SK-N-SH treated with all-trans-retinoic acid at 6 μM for 48 hours (cell line): ENCODE measurements at regions not wholly inside any gene's neighbourhood (a gene's known extent, or its start where the extent isn't known, plus 50 kb on each side); places are given as distances from the start of the nearest gene placed in this dataset.
A peak's percentile ranks its signal among the peaks of the same experiment; 100 is the strongest.

Experiments
- ATAC-seq: fragments of 200-7000 bp; cut with Tn5 transposase; 3 replicates; pipeline ENCODE4 v1.9.1; 2020; ENCODE audit warnings: mild to moderate bottlenecking, moderate library complexity
- ARNTL ChIP-seq: fragments of 450-650 bp; formaldehyde crosslinking; IDR thresholded peaks from 2 replicates; pipeline ENCODE4 v1.5.0; 2020; ENCODE audit warnings: low read depth, mild to moderate bottlenecking, moderate library complexity, borderline replicate concordance
- CSDC2 ChIP-seq: fragments of 250-450 bp; sonication (Bioruptor Pico); IDR thresholded peaks from 2 replicates; pipeline ENCODE4 v1.5.0; 2020; ENCODE audit warnings: mild to moderate bottlenecking, moderate library complexity
- GLIS3 ChIP-seq: fragments of 250-450 bp; sonication (Bioruptor Pico); IDR thresholded peaks from 2 replicates; pipeline ENCODE4 v1.5.0; 2020; ENCODE audit warnings: mild to moderate bottlenecking, moderate library complexity
- ISL1 ChIP-seq: fragments of 250-450 bp; sonication (Bioruptor Pico); IDR thresholded peaks from 2 replicates; pipeline ENCODE4 v2.1.2; 2022; ENCODE audit warnings: mild to moderate bottlenecking, moderate library complexity
- OSR1 ChIP-seq: fragments of 250-450 bp; sonication (Bioruptor Pico); IDR thresholded peaks from 2 replicates; pipeline ENCODE4 v1.8.0; 2022; ENCODE audit warnings: moderate library complexity, mild to moderate bottlenecking, inconsistent platforms
- PPARA ChIP-seq: fragments of 250-450 bp; sonication (Bioruptor Pico); IDR thresholded peaks from 2 replicates; pipeline ENCODE4 v1.5.0; 2020; ENCODE audit warnings: mild to moderate bottlenecking, borderline replicate concordance
- RARB ChIP-seq: fragments of 250-450 bp; sonication (Bioruptor Pico); IDR thresholded peaks from 2 replicates; pipeline ENCODE4 v1.8.0; 2021; ENCODE audit warnings: mild to moderate bottlenecking, moderate library complexity
- TCF4 ChIP-seq: fragments of 250-450 bp; sonication (Bioruptor Pico); IDR thresholded peaks from 2 replicates; pipeline ENCODE4 v1.8.0; 2021; ENCODE audit warnings: mild to moderate bottlenecking, moderate library complexity, borderline replicate concordance
- TOX ChIP-seq: fragments of 250-450 bp; sonication (Bioruptor Pico); IDR thresholded peaks from 2 replicates; pipeline ENCODE4 v1.8.0; 2021; ENCODE audit warnings: mild to moderate bottlenecking, moderate library complexity, borderline replicate concordance
- ZC3H10 ChIP-seq: fragments of 250-450 bp; sonication (Bioruptor Pico); IDR thresholded peaks from 2 replicates; pipeline ENCODE4 v1.5.1; 2021; ENCODE audit warnings: mild to moderate bottlenecking, moderate library complexity
- ZFP3 ChIP-seq: fragments of 250-450 bp; sonication (Bioruptor Pico); IDR thresholded peaks from 2 replicates; pipeline ENCODE4 v1.5.0; 2020; ENCODE audit warnings: mild to moderate bottlenecking, moderate library complexity
- ZFP30 ChIP-seq: fragments of 450-650 bp; formaldehyde crosslinking; IDR thresholded peaks from 2 replicates; pipeline ENCODE4 v1.5.0; 2022; ENCODE audit warnings: mild to moderate bottlenecking, moderate library complexity
- ZNF565 ChIP-seq: fragments of 450-650 bp; formaldehyde crosslinking; conservative IDR thresholded peaks from 2 replicates; pipeline ENCODE4 v1.5.0; 2020; ENCODE audit warnings: low read depth, mild to moderate bottlenecking, moderate library complexity
- TF ChIP-seq, protein P1 (sequence below): fragments of 250-450 bp; sonication (Bioruptor Pico); IDR thresholded peaks from 2 replicates; pipeline ENCODE4 v1.8.0; 2021; ENCODE audit warnings: low read depth, mild to moderate bottlenecking, moderate library complexity, borderline replicate concordance
- TF ChIP-seq, protein P2 (sequence below): fragments of 250-450 bp; sonication (Bioruptor Pico); IDR thresholded peaks from 2 replicates; pipeline ENCODE4 v1.5.1; 2021; ENCODE audit warnings: mild to moderate bottlenecking, moderate library complexity
- TF ChIP-seq, protein P3 (sequence below): fragments of 250-450 bp; sonication (Bioruptor Pico); IDR thresholded peaks from 2 replicates; pipeline ENCODE4 v1.5.0; 2020; ENCODE audit warnings: mild to moderate bottlenecking, moderate library complexity

DNA sequence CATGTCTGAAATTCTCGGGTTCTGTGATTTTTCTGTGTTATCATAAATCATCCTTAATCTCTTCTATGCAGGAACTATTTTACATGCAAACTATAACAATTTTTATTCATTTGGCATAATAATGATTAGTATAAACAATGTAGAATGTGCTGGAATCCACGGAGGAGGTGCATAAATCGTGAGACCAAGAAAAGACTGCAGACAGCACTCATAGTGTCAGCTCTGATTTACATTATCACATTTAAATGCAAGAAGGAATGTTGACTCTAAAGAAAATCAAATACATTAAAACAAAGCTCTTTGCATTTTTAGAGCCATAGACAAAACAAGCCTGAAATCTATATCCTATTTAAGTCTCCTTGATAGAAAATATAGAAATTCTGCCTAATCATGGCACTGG is 501.7 kb upstream of the STXBP6 start:
- TF ChIP-seq TOX (CRISPR knock-in tag) = no peak
- TF ChIP-seq, protein P1, sequence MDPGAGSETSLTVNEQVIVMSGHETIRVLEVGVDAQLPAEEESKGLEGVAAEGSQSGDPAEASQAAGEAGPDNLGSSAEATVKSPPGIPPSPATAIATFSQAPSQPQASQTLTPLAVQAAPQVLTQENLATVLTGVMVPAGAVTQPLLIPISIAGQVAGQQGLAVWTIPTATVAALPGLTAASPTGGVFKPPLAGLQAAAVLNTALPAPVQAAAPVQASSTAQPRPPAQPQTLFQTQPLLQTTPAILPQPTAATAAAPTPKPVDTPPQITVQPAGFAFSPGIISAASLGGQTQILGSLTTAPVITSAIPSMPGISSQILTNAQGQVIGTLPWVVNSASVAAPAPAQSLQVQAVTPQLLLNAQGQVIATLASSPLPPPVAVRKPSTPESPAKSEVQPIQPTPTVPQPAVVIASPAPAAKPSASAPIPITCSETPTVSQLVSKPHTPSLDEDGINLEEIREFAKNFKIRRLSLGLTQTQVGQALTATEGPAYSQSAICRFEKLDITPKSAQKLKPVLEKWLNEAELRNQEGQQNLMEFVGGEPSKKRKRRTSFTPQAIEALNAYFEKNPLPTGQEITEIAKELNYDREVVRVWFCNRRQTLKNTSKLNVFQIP (CRISPR knock-in tag) = no peak
- TF ChIP-seq ZC3H10 (CRISPR knock-in tag) = no peak
- TF ChIP-seq ARNTL (CRISPR knock-in tag) = no peak
- TF ChIP-seq ZNF565 (CRISPR knock-in tag) = no peak
- TF ChIP-seq, protein P2, sequence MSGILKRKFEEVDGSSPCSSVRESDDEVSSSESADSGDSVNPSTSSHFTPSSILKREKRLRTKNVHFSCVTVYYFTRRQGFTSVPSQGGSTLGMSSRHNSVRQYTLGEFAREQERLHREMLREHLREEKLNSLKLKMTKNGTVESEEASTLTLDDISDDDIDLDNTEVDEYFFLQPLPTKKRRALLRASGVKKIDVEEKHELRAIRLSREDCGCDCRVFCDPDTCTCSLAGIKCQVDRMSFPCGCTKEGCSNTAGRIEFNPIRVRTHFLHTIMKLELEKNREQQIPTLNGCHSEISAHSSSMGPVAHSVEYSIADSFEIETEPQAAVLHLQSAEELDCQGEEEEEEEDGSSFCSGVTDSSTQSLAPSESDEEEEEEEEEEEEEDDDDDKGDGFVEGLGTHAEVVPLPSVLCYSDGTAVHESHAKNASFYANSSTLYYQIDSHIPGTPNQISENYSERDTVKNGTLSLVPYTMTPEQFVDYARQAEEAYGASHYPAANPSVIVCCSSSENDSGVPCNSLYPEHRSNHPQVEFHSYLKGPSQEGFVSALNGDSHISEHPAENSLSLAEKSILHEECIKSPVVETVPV (CRISPR knock-in tag) = no peak
- ATAC-seq = no peak

DNA sequence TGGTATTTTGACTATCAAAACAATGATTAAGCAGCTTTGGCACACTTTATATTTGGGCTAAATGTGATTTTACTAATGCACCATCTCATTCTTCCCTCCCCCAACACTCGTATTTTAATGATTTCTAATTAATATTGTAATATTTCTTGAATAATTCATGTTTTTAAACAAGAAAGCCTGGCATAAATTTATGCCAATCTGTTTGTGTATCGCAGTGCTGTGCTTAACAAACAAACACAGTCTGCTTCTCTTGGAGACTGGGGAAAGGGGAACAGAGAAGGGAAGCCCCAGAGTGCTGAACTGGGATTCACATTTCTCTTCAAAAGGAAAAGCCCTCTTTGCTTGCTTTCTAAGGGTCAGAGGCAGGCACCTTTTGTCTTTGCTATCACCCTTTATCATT is 496.9 kb upstream of the STXBP6 start:
- TF ChIP-seq ZFP3 = no peak
- TF ChIP-seq, protein P2 (CRISPR knock-in tag) = no peak
- TF ChIP-seq ZFP30 = no peak
- TF ChIP-seq CSDC2 (CRISPR knock-in tag) = no peak
- no peak for TF ChIP-seq RARB
- no peak for ATAC-seq

- TF ChIP-seq TCF4 (no peak), PPARA (CRISPR knock-in tag) (no peak), ARNTL (CRISPR knock-in tag) (no peak), ZNF565 (CRISPR knock-in tag) (no peak), ZC3H10 (CRISPR knock-in tag) (no peak), OSR1 (CRISPR knock-in tag) (no peak), ISL1 (CRISPR knock-in tag) (no peak)
- ATAC-seq = peak; percentile 55; the same call in 2 of the 3 replicates
These were observed 488.0 kb upstream of the STXBP6 start for GRCh38 chr14:25537846-25538455.

DNA sequence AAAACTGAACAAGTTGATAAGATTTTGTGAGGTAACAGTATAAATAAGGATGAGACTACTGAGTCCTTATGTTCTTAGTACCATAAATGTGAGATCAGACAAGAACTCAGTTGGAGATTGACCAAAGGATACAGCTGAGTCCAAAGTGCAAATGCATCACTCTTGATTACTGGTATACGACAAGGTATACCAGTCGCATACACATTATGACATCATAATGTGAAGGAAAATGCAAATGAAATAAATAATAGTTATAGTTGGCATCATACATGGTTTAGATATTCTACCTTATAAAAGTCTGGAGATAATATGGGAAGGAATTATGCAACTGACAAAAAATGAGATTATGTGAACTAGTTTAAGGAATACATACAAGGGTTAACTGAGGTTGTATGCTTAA is 476.3 kb upstream of the STXBP6 start:
- TF ChIP-seq ZFP3 = no peak
- TF ChIP-seq, protein P1 (CRISPR knock-in tag) = no peak
- no peak for TF ChIP-seq ARNTL (CRISPR knock-in tag)
- ATAC-seq = no peak

GRCh38 chr14:25522926-25523325 is 473.0 kb upstream of the STXBP6 start:
- TF ChIP-seq GLIS3 (CRISPR knock-in tag) = no peak
- TF ChIP-seq, protein P1 (CRISPR knock-in tag) = no peak
- TF ChIP-seq ZNF565 (CRISPR knock-in tag) = no peak
- no peak for ATAC-seq

DNA sequence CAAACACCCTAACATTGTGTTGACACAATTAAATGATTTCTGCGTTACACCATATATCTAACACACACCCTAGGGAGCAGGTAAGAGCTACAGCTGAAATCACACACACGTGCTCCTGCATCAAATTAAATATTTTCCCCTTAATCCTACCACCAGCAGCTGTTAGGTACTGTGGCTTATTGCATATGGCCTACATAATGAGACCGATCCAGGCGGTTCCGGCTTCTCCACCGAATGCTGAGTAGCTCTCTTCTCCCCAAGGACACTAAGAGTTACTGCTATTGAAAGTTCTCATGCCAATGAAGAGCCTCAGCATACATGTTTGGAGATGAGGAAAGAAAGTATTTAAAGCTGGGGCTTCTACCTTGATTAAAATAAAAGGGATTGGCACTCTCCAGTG is 472.2 kb upstream of the STXBP6 start:
- ATAC-seq = no peak
- TF ChIP-seq ZNF565 (CRISPR knock-in tag) = no peak
- TF ChIP-seq, protein P2 (CRISPR knock-in tag) = no peak
- TF ChIP-seq, protein P3, sequence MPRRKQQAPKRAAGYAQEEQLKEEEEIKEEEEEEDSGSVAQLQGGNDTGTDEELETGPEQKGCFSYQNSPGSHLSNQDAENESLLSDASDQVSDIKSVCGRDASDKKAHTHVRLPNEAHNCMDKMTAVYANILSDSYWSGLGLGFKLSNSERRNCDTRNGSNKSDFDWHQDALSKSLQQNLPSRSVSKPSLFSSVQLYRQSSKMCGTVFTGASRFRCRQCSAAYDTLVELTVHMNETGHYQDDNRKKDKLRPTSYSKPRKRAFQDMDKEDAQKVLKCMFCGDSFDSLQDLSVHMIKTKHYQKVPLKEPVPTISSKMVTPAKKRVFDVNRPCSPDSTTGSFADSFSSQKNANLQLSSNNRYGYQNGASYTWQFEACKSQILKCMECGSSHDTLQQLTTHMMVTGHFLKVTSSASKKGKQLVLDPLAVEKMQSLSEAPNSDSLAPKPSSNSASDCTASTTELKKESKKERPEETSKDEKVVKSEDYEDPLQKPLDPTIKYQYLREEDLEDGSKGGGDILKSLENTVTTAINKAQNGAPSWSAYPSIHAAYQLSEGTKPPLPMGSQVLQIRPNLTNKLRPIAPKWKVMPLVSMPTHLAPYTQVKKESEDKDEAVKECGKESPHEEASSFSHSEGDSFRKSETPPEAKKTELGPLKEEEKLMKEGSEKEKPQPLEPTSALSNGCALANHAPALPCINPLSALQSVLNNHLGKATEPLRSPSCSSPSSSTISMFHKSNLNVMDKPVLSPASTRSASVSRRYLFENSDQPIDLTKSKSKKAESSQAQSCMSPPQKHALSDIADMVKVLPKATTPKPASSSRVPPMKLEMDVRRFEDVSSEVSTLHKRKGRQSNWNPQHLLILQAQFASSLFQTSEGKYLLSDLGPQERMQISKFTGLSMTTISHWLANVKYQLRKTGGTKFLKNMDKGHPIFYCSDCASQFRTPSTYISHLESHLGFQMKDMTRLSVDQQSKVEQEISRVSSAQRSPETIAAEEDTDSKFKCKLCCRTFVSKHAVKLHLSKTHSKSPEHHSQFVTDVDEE = no peak
- no peak for TF ChIP-seq RARB
- no peak for TF ChIP-seq PPARA (CRISPR knock-in tag)
- TF ChIP-seq CSDC2 (CRISPR knock-in tag) = no peak
